GM12878 (cell line): ENCODE measurements at regions not wholly inside any gene's neighbourhood (a gene's known extent, or its start where the extent isn't known, plus 50 kb on each side); places are given as distances from the start of the nearest gene placed in this dataset.

ENCODE experiments used
- ATAC-seq: fragments of 200-7000 bp; cut with Tn5 transposase; 3 replicates; pipeline ENCODE4 v1.9.1; 2020; ENCODE audit warnings: mild to moderate bottlenecking, moderate library complexity
- BruUV-seq: library from RNA; stranded (reverse); fragments of 400-500 nt; replicated peaks from 2 replicates; lab custom pipeline; 2021; lab: Mats Ljungman, UMichigan
- CTCF ChIA-PET: fragments of 300-600 bp; sonication (Branson Sonifier 250); formaldehyde crosslinking; extraction: SDS; loops from one replicate; lab custom pipeline; 2021; ENCODE audit warnings: inconsistent platforms; lab: Yijun Ruan, JAX
- POLR2A ChIA-PET: fragments of 350-600 bp; formaldehyde crosslinking; extraction: SDS; loops from one replicate; lab custom pipeline; 2021; ENCODE audit warnings: inconsistent platforms; lab: Charles Lee
- RAD21 ChIA-PET: fragments of 300-600 bp; sonication (Branson Sonifier 250); formaldehyde crosslinking; loops from one replicate; lab custom pipeline; 2023; ENCODE audit warnings: antibody characterized with exemption; ENCODE audit not compliant: unreplicated experiment; lab: Charles Lee
- SMC1A ChIA-PET: fragments of 300-600 bp; sonication (Branson Sonifier 250); formaldehyde crosslinking; loops from one replicate; lab custom pipeline; 2023; ENCODE audit not compliant: unreplicated experiment, uncharacterized antibody; lab: Charles Lee
- DNase-seq: peaks from one replicate; pipeline ENCODE4 v3.0.0-alpha.2; 2011; ENCODE audit warnings: low read depth, low spot score
- FAIRE-seq: peaks from 3 replicates; lab custom pipeline; 2011; peaks lifted over from hg19 to GRCh38; lab: Jason Lieb, UNC
- H2AFZ ChIP-seq: 2 replicates; pipeline ENCODE4 v1.6.0; 2011; ENCODE audit warnings: low read depth, low read length, control low read depth; ENCODE audit not compliant: control insufficient read depth
- H3K27ac ChIP-seq: 2 replicates; pipeline ENCODE4 v1.5.1; 2011; ENCODE audit warnings: control low read depth; ENCODE audit not compliant: control insufficient read depth, insufficient read depth
- H3K27me3 ChIP-seq, 2 experiments: replicated peaks in 1 of 2; 2 replicates each; pipeline versions ENCODE4 v1.6.0 to v1.6.1; 2011; ENCODE audit warnings: low read length in 1 of 2; ENCODE audit not compliant: control insufficient read depth in 2 of 2, insufficient read depth in 2 of 2
- H3K36me3 ChIP-seq, 2 experiments: 2 replicates each; pipeline ENCODE4 v1.5.1; 2011; ENCODE audit warnings: low read length in 1 of 2; ENCODE audit not compliant: control insufficient read depth in 2 of 2, insufficient read depth in 2 of 2
- H3K4me1 ChIP-seq: 2 replicates; pipeline ENCODE4 v1.6.1; 2011; ENCODE audit warnings: mild to moderate bottlenecking, low read length, moderate library complexity, mixed read lengths; ENCODE audit not compliant: control insufficient read depth, insufficient read depth
- H3K4me2 ChIP-seq: 2 replicates; pipeline ENCODE4 v1.6.0; 2011; ENCODE audit warnings: control low read depth; ENCODE audit not compliant: control insufficient read depth, insufficient read depth
- H3K4me3 ChIP-seq: fragments of 200-600 bp; sonication (generic); 2 replicates; pipeline ENCODE4 v1.5.1; 2016
- H3K79me2 ChIP-seq: 2 replicates; pipeline ENCODE4 v1.6.0; 2011; ENCODE audit warnings: low read length; ENCODE audit not compliant: control insufficient read depth, insufficient read depth
- H3K9ac ChIP-seq: 2 replicates; pipeline ENCODE4 v1.8.0; 2011; ENCODE audit warnings: low read length, control low read depth, mixed read lengths; ENCODE audit not compliant: control insufficient read depth, insufficient read depth
- H3K9me3 ChIP-seq: replicated peaks from 3 replicates; pipeline ENCODE4 v1.5.1; 2011; ENCODE audit warnings: mild to moderate bottlenecking, low read length; ENCODE audit not compliant: control insufficient read depth, insufficient read depth
- H4K20me1 ChIP-seq: 2 replicates; pipeline ENCODE4 v1.6.0; 2011; ENCODE audit not compliant: control insufficient read depth, insufficient read depth
- CHD4 ChIP-seq: fragments of 200-600 bp; sonication (generic); IDR thresholded peaks from 2 replicates; pipeline ENCODE4 v1.6.1; 2016; ENCODE audit warnings: mild to moderate bottlenecking
- FOXK2 ChIP-seq: fragments of 450-650 bp; IDR thresholded peaks from 2 replicates; pipeline ENCODE4 v1.6.1; 2017; ENCODE audit warnings: mild to moderate bottlenecking, moderate library complexity
- MTA3 ChIP-seq: IDR thresholded peaks from 2 replicates; pipeline ENCODE4 v1.6.1; 2012; ENCODE audit warnings: low read length, inconsistent platforms, borderline replicate concordance
- NFYA ChIP-seq: IDR thresholded peaks from 2 replicates; pipeline ENCODE4 v1.6.1; 2011; ENCODE audit warnings: low read depth, mild to moderate bottlenecking, low read length, improper control_type of control experiment, borderline replicate concordance
- POLR2A ChIP-seq: IDR thresholded peaks from 2 replicates; pipeline ENCODE4 v1.6.1; 2011; ENCODE audit warnings: low read depth, mild to moderate bottlenecking, low read length
- WGBS: methylation state at CpG from one replicate; pipeline ENCODE4 v1.1.6; 2016; ENCODE audit warnings: low lambda C conversion rate; ENCODE audit not compliant: insufficient replicate concordance, insufficient coverage; ENCODE audit errors: missing lambda C conversion rate; 5-methylcytosine and 5-hydroxymethylcytosine counted together
- in situ Hi-C: fragments of 300-500 bp; cut with MboI; formaldehyde crosslinking; loops from 9 replicates; pipeline ENCODE4 v1.14.3; 2018; ENCODE audit warnings: mixed read lengths
- intact Hi-C: fragments of 100-400 bp; cut with micrococcal nuclease; formaldehyde crosslinking; loops from one replicate; pipeline ENCODE4 v1.14.2; 2022; ENCODE audit not compliant: unreplicated experiment
- TF ChIP-seq, protein P1 (sequence below): fragments of 450-650 bp; IDR thresholded peaks from 2 replicates; pipeline ENCODE4 v1.6.1; 2016; ENCODE audit warnings: mild to moderate bottlenecking, moderate library complexity, borderline replicate concordance
- TF ChIP-seq, protein P2 (sequence below): fragments of 450-650 bp; IDR thresholded peaks from 2 replicates; pipeline ENCODE4 v1.6.1; 2016; ENCODE audit warnings: mild to moderate bottlenecking

DNA sequence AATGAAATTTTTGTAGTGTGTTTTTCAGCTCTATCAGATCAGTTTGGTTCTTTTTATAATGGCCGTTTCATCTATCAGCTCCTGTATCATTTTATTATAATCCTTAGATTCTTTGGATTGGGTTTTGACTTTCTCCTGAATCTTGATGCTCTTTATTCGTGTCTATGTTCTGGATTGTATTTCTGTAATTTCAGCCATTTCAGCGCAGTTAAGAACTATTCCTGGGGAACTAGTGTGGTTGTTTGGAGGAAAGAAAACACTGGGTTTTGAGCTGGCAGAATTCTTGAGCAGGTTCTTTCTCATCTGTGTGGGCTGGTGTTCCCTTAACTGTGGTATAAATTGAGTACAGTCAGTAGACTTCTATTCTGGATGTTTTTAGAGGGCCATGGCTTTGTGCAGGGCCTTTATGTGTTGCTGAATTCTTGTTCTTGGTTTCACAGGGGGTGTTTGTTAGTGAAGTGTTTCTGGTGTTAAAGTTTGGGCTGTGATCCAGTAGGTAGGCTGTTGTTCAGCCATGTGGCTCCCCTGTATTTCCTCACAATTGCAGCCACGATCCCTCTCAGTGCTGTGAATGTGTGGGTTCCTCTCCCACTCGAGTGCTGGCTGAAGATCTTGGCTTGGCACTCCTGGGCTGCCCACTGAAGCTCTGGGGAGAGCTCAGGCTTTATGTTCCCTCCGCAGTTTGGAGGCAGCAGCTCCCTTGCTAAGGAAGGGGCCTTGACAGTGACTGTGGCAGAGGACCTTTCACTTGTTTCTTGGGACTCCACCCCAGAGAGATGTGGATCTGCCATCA lies 56.0 kb upstream of the CCDC190 start:
- WGBS, result 17% methylated on average over 6 of the region's 6 CpGs
- Histone ChIP-seq H3K4me2 (no peak overlapping the region), H3K79me2 (no peaks in the 10 kb centered on the region), H3K9me3 (no peaks in the 10 kb centered on the region), H3K4me3 (no peak overlapping the region), H4K20me1 (no peaks in the 10 kb centered on the region), H2AFZ (no peak overlapping the region), H3K27ac (no peak overlapping the region), H3K4me1 (no peaks in the 10 kb centered on the region), H3K9ac (no peak overlapping the region), H3K27me3 (peaks cover 0 to 2% of the 10 kb centered on the region in 2 experiments; a peak in 2 of 4 replicates), H3K36me3 (no peaks in the 10 kb centered on the region)
- POLR2A ChIA-PET, result no interaction called here
- BruUV-seq, result no TSS peak
- ATAC-seq (no peak), FAIRE-seq (no peak), DNase-seq (no peak)
- in situ Hi-C loops (no loop called here), intact Hi-C loops (no loop called here)
- SMC1A ChIA-PET, result interaction anchor here (1.1 kb wide), 1 partner anchor 10 kb away, joined by 4 read pairs; no protein-coding TSS in a partner anchor
- RAD21 ChIA-PET, result no interaction called here
- CTCF ChIA-PET, result interaction anchor here (0.6 to 0.8 kb wide), 2 partner anchors 15 to 218 kb away, joined by 3 read pairs; no protein-coding TSS in a partner anchor
- TF ChIP-seq NFYA (no peak), FOXK2 (no peak), POLR2A (no peak), CHD4 (no peak), MTA3 (no peak)
- TF ChIP-seq, protein P1, sequence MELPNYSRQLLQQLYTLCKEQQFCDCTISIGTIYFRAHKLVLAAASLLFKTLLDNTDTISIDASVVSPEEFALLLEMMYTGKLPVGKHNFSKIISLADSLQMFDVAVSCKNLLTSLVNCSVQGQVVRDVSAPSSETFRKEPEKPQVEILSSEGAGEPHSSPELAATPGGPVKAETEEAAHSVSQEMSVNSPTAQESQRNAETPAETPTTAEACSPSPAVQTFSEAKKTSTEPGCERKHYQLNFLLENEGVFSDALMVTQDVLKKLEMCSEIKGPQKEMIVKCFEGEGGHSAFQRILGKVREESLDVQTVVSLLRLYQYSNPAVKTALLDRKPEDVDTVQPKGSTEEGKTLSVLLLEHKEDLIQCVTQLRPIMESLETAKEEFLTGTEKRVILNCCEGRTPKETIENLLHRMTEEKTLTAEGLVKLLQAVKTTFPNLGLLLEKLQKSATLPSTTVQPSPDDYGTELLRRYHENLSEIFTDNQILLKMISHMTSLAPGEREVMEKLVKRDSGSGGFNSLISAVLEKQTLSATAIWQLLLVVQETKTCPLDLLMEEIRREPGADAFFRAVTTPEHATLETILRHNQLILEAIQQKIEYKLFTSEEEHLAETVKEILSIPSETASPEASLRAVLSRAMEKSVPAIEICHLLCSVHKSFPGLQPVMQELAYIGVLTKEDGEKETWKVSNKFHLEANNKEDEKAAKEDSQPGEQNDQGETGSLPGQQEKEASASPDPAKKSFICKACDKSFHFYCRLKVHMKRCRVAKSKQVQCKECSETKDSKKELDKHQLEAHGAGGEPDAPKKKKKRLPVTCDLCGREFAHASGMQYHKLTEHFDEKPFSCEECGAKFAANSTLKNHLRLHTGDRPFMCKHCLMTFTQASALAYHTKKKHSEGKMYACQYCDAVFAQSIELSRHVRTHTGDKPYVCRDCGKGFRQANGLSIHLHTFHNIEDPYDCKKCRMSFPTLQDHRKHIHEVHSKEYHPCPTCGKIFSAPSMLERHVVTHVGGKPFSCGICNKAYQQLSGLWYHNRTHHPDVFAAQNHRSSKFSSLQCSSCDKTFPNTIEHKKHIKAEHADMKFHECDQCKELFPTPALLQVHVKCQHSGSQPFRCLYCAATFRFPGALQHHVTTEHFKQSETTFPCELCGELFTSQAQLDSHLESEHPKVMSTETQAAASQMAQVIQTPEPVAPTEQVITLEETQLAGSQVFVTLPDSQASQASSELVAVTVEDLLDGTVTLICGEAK, result no peak
- TF ChIP-seq, protein P2, sequence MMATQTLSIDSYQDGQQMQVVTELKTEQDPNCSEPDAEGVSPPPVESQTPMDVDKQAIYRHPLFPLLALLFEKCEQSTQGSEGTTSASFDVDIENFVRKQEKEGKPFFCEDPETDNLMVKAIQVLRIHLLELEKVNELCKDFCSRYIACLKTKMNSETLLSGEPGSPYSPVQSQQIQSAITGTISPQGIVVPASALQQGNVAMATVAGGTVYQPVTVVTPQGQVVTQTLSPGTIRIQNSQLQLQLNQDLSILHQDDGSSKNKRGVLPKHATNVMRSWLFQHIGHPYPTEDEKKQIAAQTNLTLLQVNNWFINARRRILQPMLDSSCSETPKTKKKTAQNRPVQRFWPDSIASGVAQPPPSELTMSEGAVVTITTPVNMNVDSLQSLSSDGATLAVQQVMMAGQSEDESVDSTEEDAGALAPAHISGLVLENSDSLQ, result no peak
